Uterus (tissue), 3 donors: ENCODE measurements at regions not wholly inside any gene's neighbourhood (a gene's known extent, or its start where the extent isn't known, plus 50 kb on each side); places are given as distances from the start of the nearest gene placed in this dataset.

Experiments used
- DNase-seq, 2 donors: peaks; one replicate each; pipeline ENCODE4 v3.0.0-alpha.2; 2019 to 2020
- H3K27ac ChIP-seq, 2 donors: fragments of 200-600 bp; sonication (generic); 1 replicate in 1 of 2; 2 replicates in 1 of 2; pipeline ENCODE4 v1.5.1; 2016 to 2018
- H3K27me3 ChIP-seq, 2 donors: fragments of 200-600 bp; sonication (generic); one replicate each; pipeline ENCODE4 v1.5.1; 2018 to 2019; ENCODE audit warnings: control low read depth in 1 of 2
- H3K36me3 ChIP-seq, 2 donors: fragments of 200-600 bp; sonication (generic); one replicate each; pipeline ENCODE4 v1.5.1; 2019; ENCODE audit warnings: control low read depth in 1 of 2
- H3K4me1 ChIP-seq, 2 donors: fragments of 200-600 bp; sonication (generic); one replicate each; pipeline ENCODE4 v1.5.1; 2018 to 2019; ENCODE audit warnings: control low read depth in 1 of 2
- H3K4me3 ChIP-seq, 2 donors: fragments of 200-600 bp; sonication (generic); 1 replicate in 1 of 2; 2 replicates in 1 of 2; pipeline ENCODE4 v1.5.1; 2018 to 2019; ENCODE audit warnings: mild to moderate bottlenecking in 1 of 2
- H3K9me3 ChIP-seq, 2 donors: fragments of 200-600 bp; sonication (generic); one replicate each; pipeline ENCODE4 v1.5.1; 2019; ENCODE audit warnings: control low read depth in 1 of 2
- POLR2A ChIP-seq, 2 donors: fragments of 450-650 bp; IDR thresholded peaks; one replicate each; pipeline ENCODE4 v1.6.1; 2016; ENCODE audit warnings: antibody characterized with exemption in 2 of 2, mild to moderate bottlenecking in 1 of 2, moderate library complexity in 1 of 2
- intact Hi-C: fragments of 100-400 bp; cut with DNase I; formaldehyde crosslinking; loops from one replicate; pipeline ENCODE4 v1.15.1; 2023; ENCODE audit warnings: low total_unique reads
- TF ChIP-seq, protein P1 (sequence below), 4 experiments: fragments of 200-600 bp in 2 of 4; fragments of 450-650 bp in 2 of 4; sonication (generic) in 2 of 4; IDR thresholded peaks; one replicate each; pipeline ENCODE4 v1.5.1; 2016 to 2019; ENCODE audit warnings: antibody characterized with exemption in 4 of 4, mild to moderate bottlenecking in 2 of 4, moderate library complexity in 1 of 4
- donor health status: DM: yes; HTN: yes; CAD: no.

GRCh38 chr13:73248711-73249580, 190.1 kb downstream of the KLF5 start:
- no peak for DNase-seq
- Histone ChIP-seq H3K4me1 (no peaks in the 10 kb centered on the region), H3K27ac (no peak overlapping the region), H3K36me3 (no peaks in the 10 kb centered on the region), H3K9me3 (no peaks in the 10 kb centered on the region), H3K27me3 (no peaks in the 10 kb centered on the region), H3K4me3 (no peak overlapping the region)
- TF ChIP-seq POLR2A (IDR thresholded peaks at IDR 0.05): no peak
- intact Hi-C loops: no loop called here

DNA sequence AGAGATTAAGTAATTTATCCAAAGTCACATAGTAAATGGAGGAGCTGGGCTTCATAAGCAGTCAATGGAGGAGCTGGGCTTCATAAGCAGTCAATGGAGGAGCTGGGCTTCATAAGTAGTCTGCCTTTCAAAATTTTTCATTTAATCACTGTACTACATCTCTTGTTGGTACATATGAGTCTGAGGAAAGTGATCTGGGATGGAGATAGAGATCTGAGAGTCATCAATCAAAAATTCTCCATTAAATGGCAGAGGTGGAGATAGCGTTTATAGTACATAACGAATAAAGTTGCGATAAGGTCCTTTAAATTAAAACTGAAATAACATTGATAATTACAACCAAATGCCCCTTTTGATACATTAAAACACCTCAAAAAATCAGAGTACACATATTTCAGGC, 189.3 kb downstream of the KLF5 start:
- no peak for DNase-seq
- Histone ChIP-seq H3K27ac (no peak overlapping the region), H3K36me3 (no peaks in the 10 kb centered on the region), H3K27me3 (no peaks in the 10 kb centered on the region), H3K4me3 (no peak overlapping the region), H3K4me1 (no peaks in the 10 kb centered on the region), H3K9me3 (no peaks in the 10 kb centered on the region)
- no peak for TF ChIP-seq POLR2A (IDR thresholded peaks at IDR 0.05)
- TF ChIP-seq, protein P1, sequence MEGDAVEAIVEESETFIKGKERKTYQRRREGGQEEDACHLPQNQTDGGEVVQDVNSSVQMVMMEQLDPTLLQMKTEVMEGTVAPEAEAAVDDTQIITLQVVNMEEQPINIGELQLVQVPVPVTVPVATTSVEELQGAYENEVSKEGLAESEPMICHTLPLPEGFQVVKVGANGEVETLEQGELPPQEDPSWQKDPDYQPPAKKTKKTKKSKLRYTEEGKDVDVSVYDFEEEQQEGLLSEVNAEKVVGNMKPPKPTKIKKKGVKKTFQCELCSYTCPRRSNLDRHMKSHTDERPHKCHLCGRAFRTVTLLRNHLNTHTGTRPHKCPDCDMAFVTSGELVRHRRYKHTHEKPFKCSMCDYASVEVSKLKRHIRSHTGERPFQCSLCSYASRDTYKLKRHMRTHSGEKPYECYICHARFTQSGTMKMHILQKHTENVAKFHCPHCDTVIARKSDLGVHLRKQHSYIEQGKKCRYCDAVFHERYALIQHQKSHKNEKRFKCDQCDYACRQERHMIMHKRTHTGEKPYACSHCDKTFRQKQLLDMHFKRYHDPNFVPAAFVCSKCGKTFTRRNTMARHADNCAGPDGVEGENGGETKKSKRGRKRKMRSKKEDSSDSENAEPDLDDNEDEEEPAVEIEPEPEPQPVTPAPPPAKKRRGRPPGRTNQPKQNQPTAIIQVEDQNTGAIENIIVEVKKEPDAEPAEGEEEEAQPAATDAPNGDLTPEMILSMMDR (IDR thresholded peaks at IDR 0.05): no peak
- intact Hi-C loops: no loop called here

DNA sequence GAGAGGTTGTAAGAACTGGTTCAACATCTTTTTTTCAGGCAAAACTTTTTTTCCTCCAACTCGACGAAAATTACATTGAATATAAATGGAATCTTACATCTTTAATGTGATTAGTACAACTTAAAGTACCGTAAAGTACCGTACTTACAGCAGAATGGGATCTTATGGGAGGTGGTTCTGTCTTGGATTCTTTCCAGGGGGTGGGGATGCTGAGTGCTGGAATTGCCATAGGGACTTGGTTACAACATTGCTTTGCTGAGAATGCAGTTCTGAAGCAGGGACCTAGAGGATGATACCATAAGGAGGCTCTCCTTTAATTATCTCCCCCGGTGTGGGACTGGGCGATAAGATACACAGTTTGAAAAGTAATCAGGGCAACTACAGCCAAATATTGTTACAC, 186.4 kb downstream of the KLF5 start:
- Histone ChIP-seq H3K36me3 (no peaks in the 10 kb centered on the region), H3K4me1 (no peaks in the 10 kb centered on the region), H3K9me3 (no peaks in the 10 kb centered on the region), H3K27me3 (no peaks in the 10 kb centered on the region), H3K27ac (no peak overlapping the region), H3K4me3 (no peak overlapping the region)
- intact Hi-C loops: no loop called here
- no peak for TF ChIP-seq POLR2A (IDR thresholded peaks at IDR 0.05)
- TF ChIP-seq, protein P1 (IDR thresholded peaks at IDR 0.05): no peak
- no peak for DNase-seq

DNA sequence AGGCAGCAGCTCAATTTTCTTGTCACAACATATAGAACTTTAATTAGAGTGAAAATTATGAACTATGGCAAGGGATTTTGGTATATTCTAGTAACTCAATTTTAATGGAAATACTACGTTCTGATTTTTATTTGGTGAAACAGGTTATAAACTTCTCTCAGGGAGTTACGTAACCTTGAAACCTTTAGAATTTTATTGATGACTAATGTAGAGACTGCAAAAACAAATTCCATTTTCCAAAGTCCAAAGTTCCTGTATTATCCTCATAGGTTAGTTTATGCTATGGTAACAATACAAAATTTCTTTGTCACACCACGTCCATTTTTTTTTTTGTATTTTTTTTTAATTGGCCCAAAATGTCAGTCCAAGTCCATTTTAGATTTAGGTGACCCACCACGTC, 185.7 kb downstream of the KLF5 start:
- Histone ChIP-seq H3K27me3 (no peaks in the 10 kb centered on the region), H3K36me3 (no peaks in the 10 kb centered on the region), H3K4me3 (no peak overlapping the region), H3K27ac (no peak overlapping the region), H3K4me1 (no peaks in the 10 kb centered on the region), H3K9me3 (no peaks in the 10 kb centered on the region)
- DNase-seq: no peak
- TF ChIP-seq, protein P1 (IDR thresholded peaks at IDR 0.05): no peak
- no peak for TF ChIP-seq POLR2A (IDR thresholded peaks at IDR 0.05)
- intact Hi-C loops: no loop called here

GRCh38 chr13:73242515-73243015, 183.8 kb downstream of the KLF5 start:
- TF ChIP-seq POLR2A (IDR thresholded peaks at IDR 0.05): no peak
- TF ChIP-seq, protein P1 (IDR thresholded peaks at IDR 0.05): no peak
- Histone ChIP-seq H3K4me1 (no peaks in the 10 kb centered on the region), H3K4me3 (no peak overlapping the region), H3K36me3 (no peaks in the 10 kb centered on the region), H3K27me3 (no peaks in the 10 kb centered on the region), H3K9me3 (no peaks in the 10 kb centered on the region), H3K27ac (no peak overlapping the region)
- intact Hi-C loops: no loop called here
- no peak for DNase-seq
